Ovary (tissue), 3 donors: ENCODE measurements at regions not wholly inside any gene's neighbourhood (a gene's known extent, or its start where the extent isn't known, plus 50 kb on each side); places are given as distances from the start of the nearest gene placed in this dataset.

Source experiments
- EP300 ChIP-seq: sonication (generic); formaldehyde crosslinking; IDR thresholded peaks from one replicate; pipeline ENCODE4 v1.6.1; 2017; ENCODE audit warnings: antibody characterized with exemption
- POLR2A ChIP-seq: fragments of 450-650 bp; IDR thresholded peaks from one replicate; pipeline ENCODE4 v1.6.1; 2017; ENCODE audit warnings: antibody characterized with exemption, mild to moderate bottlenecking, moderate library complexity
- TF ChIP-seq, protein P1 (sequence below), 3 donors: fragments of 450-650 bp in 2 of 3; fragments of 200-600 bp in 1 of 3; IDR thresholded peaks; one replicate each; pipeline versions ENCODE4 v1.5.1 to v1.8.0; 2016 to 2022; ENCODE audit warnings: antibody characterized with exemption in 3 of 3, mild to moderate bottlenecking in 1 of 3
- donor health status: DM: no; HTN: no; CAD: no.

DNA sequence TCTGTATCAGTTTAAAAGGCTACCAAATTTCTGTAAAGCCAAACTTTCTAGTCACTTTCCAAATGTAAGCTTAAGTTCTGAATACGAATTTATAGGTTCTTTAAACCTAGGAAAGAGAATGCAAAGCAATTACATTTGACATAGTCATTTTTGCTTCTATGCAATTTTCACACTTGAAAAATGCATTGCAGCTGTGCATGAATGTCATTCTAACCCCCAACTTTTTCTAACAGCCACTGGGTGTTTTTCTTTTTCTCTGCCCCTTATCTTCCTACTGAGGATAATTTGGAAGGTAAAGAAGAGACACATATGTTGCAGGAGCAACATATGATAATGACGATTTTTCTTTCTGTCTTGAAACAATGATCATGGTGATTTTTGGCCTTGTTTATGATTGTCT lies 537.5 kb downstream of the SPRY1 start:
- TF ChIP-seq, protein P1, sequence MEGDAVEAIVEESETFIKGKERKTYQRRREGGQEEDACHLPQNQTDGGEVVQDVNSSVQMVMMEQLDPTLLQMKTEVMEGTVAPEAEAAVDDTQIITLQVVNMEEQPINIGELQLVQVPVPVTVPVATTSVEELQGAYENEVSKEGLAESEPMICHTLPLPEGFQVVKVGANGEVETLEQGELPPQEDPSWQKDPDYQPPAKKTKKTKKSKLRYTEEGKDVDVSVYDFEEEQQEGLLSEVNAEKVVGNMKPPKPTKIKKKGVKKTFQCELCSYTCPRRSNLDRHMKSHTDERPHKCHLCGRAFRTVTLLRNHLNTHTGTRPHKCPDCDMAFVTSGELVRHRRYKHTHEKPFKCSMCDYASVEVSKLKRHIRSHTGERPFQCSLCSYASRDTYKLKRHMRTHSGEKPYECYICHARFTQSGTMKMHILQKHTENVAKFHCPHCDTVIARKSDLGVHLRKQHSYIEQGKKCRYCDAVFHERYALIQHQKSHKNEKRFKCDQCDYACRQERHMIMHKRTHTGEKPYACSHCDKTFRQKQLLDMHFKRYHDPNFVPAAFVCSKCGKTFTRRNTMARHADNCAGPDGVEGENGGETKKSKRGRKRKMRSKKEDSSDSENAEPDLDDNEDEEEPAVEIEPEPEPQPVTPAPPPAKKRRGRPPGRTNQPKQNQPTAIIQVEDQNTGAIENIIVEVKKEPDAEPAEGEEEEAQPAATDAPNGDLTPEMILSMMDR (IDR thresholded peaks at IDR 0.05): no peak
- no peak for TF ChIP-seq EP300
- no peak for TF ChIP-seq POLR2A
